HL-60 (cell line): ENCODE measurements at regions not wholly inside any gene's neighbourhood (a gene's known extent, or its start where the extent isn't known, plus 50 kb on each side); places are given as distances from the start of the nearest gene placed in this dataset.

Experiments
- DNase-seq, 2 experiments: peaks; one replicate each; pipeline ENCODE4 v3.0.0-alpha.2; 2010 to 2020; ENCODE audit warnings: low read depth in 1 of 2, low spot score in 1 of 2
- H3K27ac ChIP-seq: fragments of 250-450 bp; sonication (Bioruptor Pico); replicated peaks from 2 replicates; pipeline ENCODE4 v1.5.1; 2020; ENCODE audit warnings: mild to moderate bottlenecking, moderate library complexity
- H3K27me3 ChIP-seq: fragments of 250-450 bp; sonication (Bioruptor Pico); 2 replicates; pipeline ENCODE4 v1.5.1; 2021; ENCODE audit warnings: mild to moderate bottlenecking, moderate library complexity; ENCODE audit not compliant: insufficient read depth, poor library complexity, severe bottlenecking
- H3K4me3 ChIP-seq: replicated peaks from 2 replicates; pipeline ENCODE4 v1.5.1; 2011; ENCODE audit warnings: mild to moderate bottlenecking, control low read depth, low read length; ENCODE audit not compliant: insufficient read depth
- GABPA ChIP-seq: IDR thresholded peaks from 2 replicates; pipeline ENCODE4 v1.6.1; 2012; ENCODE audit warnings: low read depth
- POLR2AphosphoS5 ChIP-seq: IDR thresholded peaks from 2 replicates; pipeline ENCODE4 v1.6.1; 2012; ENCODE audit warnings: low read depth
- SPI1 ChIP-seq: IDR thresholded peaks from 2 replicates; pipeline ENCODE4 v1.6.1; 2012; ENCODE audit warnings: low read depth, mild to moderate bottlenecking, borderline replicate concordance
- TF ChIP-seq, protein P1 (sequence below): IDR thresholded peaks from 2 replicates; pipeline ENCODE4 v1.6.1; 2012; ENCODE audit warnings: low read depth; ENCODE audit not compliant: insufficient replicate concordance
- TF ChIP-seq, protein P2 (sequence below): IDR thresholded peaks from one replicate; pipeline ENCODE4 v1.5.1; 2011; ENCODE audit warnings: low read length, control low read depth, inconsistent platforms; ENCODE audit not compliant: insufficient read depth

- H3K27ac ChIP-seq: no peak overlapping the region
- TF ChIP-seq, protein P1, sequence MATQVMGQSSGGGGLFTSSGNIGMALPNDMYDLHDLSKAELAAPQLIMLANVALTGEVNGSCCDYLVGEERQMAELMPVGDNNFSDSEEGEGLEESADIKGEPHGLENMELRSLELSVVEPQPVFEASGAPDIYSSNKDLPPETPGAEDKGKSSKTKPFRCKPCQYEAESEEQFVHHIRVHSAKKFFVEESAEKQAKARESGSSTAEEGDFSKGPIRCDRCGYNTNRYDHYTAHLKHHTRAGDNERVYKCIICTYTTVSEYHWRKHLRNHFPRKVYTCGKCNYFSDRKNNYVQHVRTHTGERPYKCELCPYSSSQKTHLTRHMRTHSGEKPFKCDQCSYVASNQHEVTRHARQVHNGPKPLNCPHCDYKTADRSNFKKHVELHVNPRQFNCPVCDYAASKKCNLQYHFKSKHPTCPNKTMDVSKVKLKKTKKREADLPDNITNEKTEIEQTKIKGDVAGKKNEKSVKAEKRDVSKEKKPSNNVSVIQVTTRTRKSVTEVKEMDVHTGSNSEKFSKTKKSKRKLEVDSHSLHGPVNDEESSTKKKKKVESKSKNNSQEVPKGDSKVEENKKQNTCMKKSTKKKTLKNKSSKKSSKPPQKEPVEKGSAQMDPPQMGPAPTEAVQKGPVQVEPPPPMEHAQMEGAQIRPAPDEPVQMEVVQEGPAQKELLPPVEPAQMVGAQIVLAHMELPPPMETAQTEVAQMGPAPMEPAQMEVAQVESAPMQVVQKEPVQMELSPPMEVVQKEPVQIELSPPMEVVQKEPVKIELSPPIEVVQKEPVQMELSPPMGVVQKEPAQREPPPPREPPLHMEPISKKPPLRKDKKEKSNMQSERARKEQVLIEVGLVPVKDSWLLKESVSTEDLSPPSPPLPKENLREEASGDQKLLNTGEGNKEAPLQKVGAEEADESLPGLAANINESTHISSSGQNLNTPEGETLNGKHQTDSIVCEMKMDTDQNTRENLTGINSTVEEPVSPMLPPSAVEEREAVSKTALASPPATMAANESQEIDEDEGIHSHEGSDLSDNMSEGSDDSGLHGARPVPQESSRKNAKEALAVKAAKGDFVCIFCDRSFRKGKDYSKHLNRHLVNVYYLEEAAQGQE: no peak
- TF ChIP-seq GABPA (no peak), SPI1 (no peak), POLR2AphosphoS5 (no peak)
- TF ChIP-seq, protein P2, sequence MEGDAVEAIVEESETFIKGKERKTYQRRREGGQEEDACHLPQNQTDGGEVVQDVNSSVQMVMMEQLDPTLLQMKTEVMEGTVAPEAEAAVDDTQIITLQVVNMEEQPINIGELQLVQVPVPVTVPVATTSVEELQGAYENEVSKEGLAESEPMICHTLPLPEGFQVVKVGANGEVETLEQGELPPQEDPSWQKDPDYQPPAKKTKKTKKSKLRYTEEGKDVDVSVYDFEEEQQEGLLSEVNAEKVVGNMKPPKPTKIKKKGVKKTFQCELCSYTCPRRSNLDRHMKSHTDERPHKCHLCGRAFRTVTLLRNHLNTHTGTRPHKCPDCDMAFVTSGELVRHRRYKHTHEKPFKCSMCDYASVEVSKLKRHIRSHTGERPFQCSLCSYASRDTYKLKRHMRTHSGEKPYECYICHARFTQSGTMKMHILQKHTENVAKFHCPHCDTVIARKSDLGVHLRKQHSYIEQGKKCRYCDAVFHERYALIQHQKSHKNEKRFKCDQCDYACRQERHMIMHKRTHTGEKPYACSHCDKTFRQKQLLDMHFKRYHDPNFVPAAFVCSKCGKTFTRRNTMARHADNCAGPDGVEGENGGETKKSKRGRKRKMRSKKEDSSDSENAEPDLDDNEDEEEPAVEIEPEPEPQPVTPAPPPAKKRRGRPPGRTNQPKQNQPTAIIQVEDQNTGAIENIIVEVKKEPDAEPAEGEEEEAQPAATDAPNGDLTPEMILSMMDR: no peak
- DNase-seq: no peak
- no peak overlapping the region for H3K4me3 ChIP-seq
- no peaks in the 10 kb centered on the region for H3K27me3 ChIP-seq
These were observed 743.7 kb downstream of the GALR1 start for GRCh38 chr18:77993188-77993981.

DNA sequence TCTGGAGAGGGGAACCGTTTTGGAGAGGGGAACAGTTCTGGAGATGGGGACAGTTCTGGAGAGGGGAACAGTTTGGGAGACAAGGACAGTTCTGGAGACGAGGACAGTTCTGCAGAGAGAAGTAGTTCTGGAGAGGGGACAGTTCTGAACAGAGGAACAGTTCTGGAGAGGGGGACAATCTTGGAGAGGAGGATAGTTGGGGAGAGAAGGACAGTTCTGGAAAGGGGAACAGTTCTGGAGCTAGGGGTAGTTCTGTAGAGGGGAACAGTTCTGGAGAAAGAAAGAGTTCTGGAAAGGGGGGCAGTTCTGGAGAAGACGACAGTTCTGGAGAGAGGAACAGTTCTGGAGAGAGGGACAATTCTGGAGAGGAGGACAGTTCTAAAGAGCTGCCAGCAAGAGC is 745.9 kb downstream of the GALR1 start:
- H3K27me3 ChIP-seq: no peaks in the 10 kb centered on the region
- H3K4me3 ChIP-seq: no peak overlapping the region
- no peak overlapping the region for H3K27ac ChIP-seq
- TF ChIP-seq, protein P1: no peak
- TF ChIP-seq GABPA (no peak), SPI1 (no peak), POLR2AphosphoS5 (no peak)
- TF ChIP-seq, protein P2: no peak
- DNase-seq: no peak

- TF ChIP-seq POLR2AphosphoS5 (no peak), SPI1 (no peak), GABPA (no peak)
- TF ChIP-seq, protein P2: no peak
- TF ChIP-seq, protein P1: no peak
- H3K4me3 ChIP-seq: no peak overlapping the region
These were observed 747.1 kb downstream of the GALR1 start for GRCh38 chr18:77996737-77997136.

More at GRCh38 chr18:77996737-77997136, 747.1 kb downstream of the GALR1 start:
- Histone ChIP-seq H3K27me3 (no peaks in the 10 kb centered on the region), H3K27ac (no peak overlapping the region)
- DNase-seq: no peak
